Fibroblast of peridontal ligament (primary cell): ENCODE measurements at regions not wholly inside any gene's neighbourhood (a gene's known extent, or its start where the extent isn't known, plus 50 kb on each side); places are given as distances from the start of the nearest gene placed in this dataset.
"Not testable (repeated sequence)": the region's sequence is repeated elsewhere in the genome, so short reads cannot be mapped to it uniquely, and the experiment has no call there.

Experiments
- DNase-seq: peaks from one replicate; pipeline ENCODE4 v3.0.0-alpha.2; 2010; ENCODE audit errors: extremely low read depth

GRCh38 chr10:6984971-6985370, 404.9 kb upstream of the PRKCQ start:
- DNase-seq = no peak

DNA sequence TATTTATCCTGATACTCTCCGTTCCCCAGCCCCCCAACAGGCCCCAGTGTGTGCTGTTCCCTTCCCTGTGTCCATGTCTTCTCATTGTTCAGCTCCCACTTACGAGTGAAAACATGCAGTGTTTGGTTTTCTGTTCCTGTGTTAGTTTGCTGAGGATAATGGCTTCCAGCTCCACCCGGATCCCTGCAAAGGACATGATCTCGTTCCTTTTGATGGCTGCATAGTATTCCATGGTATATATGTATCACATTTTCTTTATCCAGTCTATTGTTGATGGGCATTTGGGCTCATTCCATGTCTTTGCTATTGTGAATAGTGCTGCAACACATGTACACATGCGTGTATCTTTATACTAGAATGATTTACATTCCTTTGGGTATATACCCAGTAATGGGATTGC, 403.9 kb upstream of the PRKCQ start:
- not testable (repeated sequence) for DNase-seq

DNA sequence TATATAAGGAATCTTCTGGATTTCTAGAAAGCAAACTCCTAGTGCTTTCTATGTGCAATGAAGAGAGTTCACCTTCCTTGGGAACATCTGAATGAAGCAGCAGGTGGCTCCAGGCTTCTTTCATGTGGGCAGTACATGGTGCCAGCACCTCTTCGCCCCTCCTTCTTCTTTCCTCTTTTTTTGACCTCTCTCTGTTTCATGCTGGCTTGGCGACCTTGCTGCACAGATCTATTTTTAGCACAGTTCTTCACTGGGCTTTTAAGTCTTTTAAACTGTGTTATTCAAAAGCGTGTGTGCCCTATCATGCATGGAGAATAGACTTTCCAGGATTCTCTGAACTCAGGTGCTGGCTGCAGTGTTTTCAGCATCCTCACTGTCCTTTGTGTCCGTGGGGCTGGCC, 400.3 kb upstream of the PRKCQ start:
- DNase-seq = no peak

DNA sequence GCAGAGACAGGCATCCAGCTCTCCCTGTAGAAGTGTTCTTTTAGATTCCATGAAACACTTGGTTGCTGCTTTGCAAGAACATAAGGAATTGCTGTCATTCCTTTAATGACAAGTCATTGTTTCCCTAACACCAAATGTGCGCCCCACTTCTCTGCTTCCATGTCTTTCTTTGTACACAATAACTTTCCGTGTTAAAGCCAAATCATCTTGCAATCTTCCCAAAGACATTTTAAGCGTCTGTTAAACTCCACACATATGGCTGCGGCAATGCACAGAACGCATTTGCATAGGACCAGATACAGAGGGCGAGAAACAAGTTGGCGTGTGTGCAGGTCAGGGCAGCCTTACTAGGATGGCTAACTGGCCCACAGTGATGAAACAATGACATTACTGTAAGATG, 399.3 kb upstream of the PRKCQ start:
- no peak for DNase-seq

GRCh38 chr10:6978187-6978627, 398.1 kb upstream of the PRKCQ start:
- no peak for DNase-seq

DNA sequence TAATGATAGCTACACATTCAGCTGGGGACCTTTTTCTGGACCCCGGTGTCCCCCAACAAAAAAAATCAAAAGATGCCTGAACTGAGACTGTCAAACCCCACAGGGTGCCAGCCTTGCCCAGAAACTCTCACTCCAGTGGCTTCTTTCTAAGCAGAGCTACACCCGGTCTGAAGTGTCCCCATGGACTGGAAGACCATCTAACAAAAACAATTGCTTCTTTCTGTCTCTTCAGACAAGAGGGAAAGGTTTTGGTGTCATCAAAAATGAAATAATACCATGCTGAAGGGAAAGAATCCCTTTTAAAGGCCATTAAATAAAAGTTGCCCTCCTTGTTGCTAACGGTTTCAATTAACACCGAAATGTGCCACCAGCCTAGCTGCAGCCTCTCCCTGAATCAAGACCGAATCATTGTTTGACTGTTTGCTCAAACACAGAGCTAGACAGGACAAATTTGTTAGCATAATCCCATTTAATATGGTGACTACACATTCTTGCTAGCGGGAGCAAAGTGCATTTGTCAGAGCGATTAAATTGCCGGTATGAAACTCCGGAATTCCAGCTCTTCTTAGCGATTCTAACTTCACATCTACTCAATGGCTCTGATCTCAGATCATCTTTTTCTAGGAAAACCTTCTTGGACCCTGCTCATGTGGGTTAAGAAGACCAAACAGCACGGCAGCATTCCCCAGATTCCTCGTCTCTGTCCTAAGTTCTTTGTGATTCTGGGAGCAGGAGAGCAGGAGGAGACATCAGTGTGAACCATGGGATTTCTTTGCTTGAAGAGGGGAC, 397.5 kb upstream of the PRKCQ start:
- no peak for DNase-seq

DNA sequence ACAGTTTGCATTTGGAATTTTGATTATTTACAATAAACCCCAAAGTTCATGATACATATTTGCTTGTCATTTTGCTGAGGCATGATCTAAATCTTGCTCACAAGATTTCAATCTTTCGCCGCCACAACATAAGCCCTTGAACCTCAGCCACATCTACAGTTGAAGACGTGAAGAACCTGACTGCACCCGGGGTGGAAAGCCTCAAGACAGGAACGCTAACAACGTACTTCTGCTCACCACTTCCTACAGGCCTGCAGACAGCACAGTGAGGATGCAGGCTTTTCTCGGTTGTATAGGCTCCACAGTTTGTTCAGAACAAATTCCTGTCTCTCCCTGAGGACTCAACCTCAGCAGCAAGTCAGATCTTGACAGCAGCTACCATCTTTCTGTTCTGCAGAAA, 393.8 kb upstream of the PRKCQ start:
- no peak for DNase-seq

DNA sequence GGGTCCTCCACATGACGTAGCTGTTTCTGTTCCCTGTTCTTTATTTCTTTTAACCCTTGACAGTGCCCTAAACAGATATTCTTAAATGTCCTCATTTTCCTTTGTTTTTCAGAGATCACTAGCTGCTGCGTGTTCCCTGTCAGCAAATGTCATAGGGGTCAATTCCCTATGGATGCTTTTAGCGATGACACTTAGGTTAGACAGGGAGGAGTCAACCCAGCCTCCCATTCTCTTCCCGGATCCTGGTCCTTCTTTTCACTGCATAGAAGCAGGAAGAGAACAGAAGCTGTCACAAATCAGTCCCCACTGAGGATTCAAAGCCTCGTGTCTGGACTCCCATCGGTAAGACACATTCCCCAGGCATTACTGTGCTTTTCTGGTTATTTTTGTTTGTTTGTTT, 392.1 kb upstream of the PRKCQ start:
- no peak for DNase-seq

DNA sequence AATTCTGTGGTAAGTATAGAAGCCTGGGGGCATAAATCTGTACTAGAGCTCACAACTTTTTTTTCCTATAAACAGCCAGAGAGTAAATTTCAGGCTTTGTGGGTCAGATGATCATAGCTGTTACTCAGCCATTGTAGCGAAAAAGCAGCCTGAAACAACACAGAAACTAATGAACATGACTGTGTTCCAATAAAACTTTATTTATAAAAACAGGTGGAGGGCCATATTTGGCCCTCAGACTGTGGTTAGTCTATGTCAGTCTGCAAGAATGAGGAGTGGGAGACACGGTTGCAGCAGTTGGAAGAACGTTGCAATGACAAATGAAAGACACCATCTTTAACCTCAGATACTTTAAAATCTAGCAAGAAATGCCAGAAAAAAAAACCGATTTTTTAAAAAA, 389.6 kb upstream of the PRKCQ start:
- no peak for DNase-seq

DNA sequence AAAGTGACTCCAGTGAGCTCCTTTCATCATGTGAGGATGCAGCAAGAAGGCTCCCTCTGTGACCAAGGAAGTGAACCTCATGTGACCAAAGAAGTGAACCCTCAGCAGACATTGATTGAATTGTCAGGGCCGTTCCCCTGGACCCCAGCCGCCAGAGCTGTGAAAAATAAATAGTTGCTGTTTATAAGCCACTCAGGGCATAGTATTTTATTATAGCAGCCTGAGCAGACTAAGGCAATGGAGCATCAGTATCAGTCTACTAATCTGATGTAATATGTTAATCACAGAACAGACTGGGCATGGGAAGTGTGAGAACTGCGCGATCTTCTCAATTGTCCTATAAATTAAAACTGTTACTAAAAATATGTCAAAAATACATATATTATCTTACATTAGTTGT, 384.5 kb upstream of the PRKCQ start:
- no peak for DNase-seq

GRCh38 chr10:6962576-6962975, 382.5 kb upstream of the PRKCQ start:
- no peak for DNase-seq

- DNase-seq = no peak
These were observed 378.6 kb upstream of the PRKCQ start for GRCh38 chr10:6958711-6959110.

- no peak for DNase-seq
These were observed 378.2 kb upstream of the PRKCQ start for GRCh38 chr10:6958254-6958653.

DNA sequence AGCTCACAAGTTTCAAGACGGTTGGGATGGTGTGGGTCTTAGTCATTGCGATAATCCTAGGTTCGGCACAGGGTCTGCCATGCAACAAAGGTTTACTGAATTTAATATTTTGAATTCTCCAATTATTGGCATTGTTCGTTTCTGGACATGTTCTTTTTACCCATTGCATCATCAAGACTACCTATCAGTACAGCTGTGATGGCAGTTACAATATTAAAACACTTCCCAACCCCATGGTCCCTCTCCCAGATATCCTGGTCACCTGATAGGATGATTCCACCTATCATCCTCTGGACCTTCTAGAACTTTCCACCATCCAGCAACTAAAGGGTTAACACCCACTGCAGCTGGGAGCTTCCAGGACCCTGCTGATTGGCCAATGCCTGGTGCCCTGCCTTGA, 377.8 kb upstream of the PRKCQ start:
- DNase-seq = no peak

GRCh38 chr10:6956562-6956961, 376.5 kb upstream of the PRKCQ start:
- no peak for DNase-seq

DNA sequence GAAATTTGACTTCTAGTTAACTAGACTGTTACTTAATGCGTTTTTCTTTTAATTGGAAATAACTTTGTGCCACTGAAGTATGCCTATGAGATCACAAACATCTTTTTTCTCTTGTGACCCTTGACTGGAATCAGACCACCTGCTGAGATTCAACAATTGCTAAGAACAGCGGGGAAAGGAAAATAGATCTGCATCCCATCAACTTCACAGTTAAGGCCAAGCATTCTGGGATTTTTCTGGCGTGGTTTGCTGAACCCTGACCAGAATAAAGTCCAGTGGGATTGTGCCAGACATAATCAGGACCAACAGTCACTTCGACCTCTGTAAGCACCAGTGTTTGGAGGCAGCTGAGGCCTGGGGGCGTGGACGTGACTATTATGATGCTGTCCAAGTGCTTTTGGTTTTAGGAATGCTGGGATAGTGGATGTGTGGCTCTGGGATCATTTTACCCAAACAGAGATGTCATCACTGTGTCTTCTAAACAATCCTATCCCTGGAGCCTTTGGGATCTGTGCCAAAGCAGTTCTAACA, 373.3 kb upstream of the PRKCQ start:
- DNase-seq = no peak

DNA sequence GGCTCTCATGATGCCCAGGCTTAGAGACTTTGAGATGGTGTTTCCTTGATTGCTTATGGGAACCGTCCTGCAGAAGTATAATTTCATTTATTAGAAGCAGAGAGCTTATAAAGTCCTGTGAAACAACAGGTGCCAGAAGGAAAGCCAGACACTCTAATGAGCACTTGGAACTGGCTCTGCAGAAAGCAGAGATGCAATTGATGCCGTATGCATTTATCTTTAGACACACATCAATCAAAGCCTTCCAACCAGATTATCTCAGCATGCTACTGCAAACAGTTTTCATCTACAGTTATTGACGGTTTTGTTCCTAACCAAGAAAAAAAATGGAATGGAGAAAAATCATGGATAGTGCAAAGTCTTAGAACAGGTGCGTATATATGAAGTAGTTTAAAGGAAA, 371.7 kb upstream of the PRKCQ start:
- no peak for DNase-seq

DNA sequence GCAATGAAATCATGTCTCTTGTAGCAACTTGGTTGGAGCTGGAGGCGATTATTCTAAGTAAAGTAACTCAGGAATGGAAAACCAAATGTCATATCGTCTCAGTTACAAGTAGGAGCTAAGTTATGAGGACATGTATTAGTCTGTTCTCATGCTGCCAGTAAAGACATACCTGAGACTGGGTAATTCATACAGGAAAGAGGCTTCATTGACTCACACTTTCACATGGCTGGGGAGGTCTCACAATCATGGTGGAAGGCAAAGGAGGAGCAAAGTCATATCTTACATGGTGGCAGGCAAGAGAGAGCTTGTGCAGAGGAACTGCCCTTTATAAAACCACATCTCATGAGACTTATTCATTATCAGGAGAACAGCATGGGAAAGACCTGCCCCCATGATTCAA, 370.1 kb upstream of the PRKCQ start:
- DNase-seq = no peak

DNA sequence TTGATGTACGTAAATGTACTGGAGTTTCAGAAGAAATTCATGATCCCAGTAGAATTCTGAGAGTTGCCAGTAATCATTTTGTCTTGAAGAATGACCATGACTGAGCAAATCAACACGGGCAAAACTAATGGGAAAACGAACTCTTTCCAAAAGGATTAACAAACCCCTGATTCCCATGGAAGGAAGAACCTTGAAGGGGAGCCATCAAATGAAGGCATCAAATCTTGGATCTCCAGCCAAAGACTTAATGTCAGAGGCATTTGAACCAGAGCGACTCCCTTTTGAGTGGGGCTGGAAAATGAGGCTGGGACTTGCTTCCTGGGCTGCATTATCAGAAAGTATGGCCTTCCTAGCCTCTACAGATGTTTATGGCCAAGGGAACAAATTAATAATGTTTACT, 364.4 kb upstream of the PRKCQ start:
- no peak for DNase-seq

GRCh38 chr10:6938384-6938783, 358.3 kb upstream of the PRKCQ start:
- DNase-seq = no peak

DNA sequence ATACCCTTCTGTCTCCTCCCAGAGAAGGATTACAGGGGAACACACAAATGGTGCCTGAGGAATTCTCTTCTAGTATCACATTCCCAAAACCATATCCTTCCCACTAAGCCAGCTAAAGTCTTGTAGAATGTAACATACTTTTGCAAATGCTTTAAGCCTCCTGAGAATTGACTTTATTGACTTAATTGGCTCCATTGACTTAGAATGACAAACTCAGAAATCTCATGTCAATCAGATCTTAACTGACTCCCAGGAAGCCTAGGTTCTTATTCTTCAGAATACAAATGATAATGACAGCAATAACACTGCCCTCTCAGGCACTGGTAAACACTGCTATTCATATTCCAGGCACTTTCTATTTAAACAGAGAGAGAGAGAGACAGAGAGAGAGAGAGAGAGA, 356.9 kb upstream of the PRKCQ start:
- no peak for DNase-seq

DNA sequence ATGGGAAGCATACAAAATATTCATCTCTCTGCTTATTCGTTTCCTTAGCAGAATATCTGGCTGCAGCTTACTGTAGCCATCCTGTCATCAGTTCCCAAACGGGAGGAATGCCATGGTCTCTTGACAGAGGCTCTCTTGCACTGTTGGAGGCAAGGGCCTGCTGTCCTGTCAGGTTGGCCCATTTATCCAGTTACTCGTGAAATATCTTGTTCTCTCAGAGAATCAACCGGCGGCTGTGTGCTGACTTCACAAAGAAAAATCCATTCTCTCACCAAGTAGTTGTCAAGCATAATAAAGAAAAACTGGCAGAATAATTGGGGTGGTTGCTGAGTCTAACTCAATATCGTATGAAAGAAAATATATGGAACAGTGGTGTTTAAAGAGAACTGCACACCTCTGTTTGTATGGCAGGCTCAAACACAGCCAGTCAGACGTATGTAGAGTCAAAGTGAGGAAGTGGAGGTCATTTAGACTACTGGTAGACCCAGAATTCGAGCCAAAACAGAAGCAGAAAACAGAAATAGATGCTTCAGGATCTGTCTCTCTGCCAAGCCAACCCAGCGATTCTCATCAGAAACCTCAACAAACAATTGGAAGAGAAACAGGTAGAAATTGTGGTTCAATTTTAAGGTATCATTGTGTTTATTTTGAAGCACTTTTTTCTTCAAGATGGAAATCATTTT, 349.2 kb upstream of the PRKCQ start:
- DNase-seq = no peak

GRCh38 chr10:6928586-6928985, 348.5 kb upstream of the PRKCQ start:
- no peak for DNase-seq
